Fibroblast of villous mesenchyme (primary cell): ENCODE measurements at regions not wholly inside any gene's neighbourhood (a gene's known extent, or its start where the extent isn't known, plus 50 kb on each side); places are given as distances from the start of the nearest gene placed in this dataset.
A peak's percentile ranks its signal among the peaks of the same experiment; 100 is the strongest.

Experiments
- DNase-seq: peaks from one replicate; pipeline ENCODE4 v3.0.0-alpha.2; 2010; ENCODE audit warnings: low read depth
- H3K4me3 ChIP-seq: 2 replicates; pipeline ENCODE4 v1.5.1; 2011; ENCODE audit warnings: low read depth, mild to moderate bottlenecking, low read length
- TF ChIP-seq, protein P1 (sequence below): IDR thresholded peaks from 2 replicates; pipeline ENCODE4 v1.5.1; 2012; ENCODE audit warnings: low read depth, mild to moderate bottlenecking, low read length; ENCODE audit not compliant: insufficient read depth

DNA sequence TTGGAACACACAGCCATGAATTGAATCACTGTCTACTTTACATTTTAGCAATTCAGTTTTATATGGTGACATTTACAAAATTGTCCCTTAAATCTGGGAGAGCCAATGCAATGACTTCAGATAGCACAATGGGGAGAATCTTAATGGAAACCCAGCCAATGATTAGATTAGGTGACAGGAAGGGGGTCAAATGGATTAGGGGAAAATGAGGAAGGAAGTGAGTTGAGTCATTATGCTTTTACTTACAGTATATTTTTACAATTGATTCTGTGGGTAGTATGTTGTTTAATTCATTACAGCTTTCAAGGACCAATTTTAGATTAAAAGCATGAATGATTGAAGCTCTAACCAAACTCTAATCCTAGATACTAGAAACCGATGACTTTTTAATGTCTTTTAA is 229.8 kb downstream of the SOX4 start:
- TF ChIP-seq, protein P1, sequence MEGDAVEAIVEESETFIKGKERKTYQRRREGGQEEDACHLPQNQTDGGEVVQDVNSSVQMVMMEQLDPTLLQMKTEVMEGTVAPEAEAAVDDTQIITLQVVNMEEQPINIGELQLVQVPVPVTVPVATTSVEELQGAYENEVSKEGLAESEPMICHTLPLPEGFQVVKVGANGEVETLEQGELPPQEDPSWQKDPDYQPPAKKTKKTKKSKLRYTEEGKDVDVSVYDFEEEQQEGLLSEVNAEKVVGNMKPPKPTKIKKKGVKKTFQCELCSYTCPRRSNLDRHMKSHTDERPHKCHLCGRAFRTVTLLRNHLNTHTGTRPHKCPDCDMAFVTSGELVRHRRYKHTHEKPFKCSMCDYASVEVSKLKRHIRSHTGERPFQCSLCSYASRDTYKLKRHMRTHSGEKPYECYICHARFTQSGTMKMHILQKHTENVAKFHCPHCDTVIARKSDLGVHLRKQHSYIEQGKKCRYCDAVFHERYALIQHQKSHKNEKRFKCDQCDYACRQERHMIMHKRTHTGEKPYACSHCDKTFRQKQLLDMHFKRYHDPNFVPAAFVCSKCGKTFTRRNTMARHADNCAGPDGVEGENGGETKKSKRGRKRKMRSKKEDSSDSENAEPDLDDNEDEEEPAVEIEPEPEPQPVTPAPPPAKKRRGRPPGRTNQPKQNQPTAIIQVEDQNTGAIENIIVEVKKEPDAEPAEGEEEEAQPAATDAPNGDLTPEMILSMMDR, result no peak
- DNase-seq, result no peak
- no peak overlapping the region for H3K4me3 ChIP-seq

DNA sequence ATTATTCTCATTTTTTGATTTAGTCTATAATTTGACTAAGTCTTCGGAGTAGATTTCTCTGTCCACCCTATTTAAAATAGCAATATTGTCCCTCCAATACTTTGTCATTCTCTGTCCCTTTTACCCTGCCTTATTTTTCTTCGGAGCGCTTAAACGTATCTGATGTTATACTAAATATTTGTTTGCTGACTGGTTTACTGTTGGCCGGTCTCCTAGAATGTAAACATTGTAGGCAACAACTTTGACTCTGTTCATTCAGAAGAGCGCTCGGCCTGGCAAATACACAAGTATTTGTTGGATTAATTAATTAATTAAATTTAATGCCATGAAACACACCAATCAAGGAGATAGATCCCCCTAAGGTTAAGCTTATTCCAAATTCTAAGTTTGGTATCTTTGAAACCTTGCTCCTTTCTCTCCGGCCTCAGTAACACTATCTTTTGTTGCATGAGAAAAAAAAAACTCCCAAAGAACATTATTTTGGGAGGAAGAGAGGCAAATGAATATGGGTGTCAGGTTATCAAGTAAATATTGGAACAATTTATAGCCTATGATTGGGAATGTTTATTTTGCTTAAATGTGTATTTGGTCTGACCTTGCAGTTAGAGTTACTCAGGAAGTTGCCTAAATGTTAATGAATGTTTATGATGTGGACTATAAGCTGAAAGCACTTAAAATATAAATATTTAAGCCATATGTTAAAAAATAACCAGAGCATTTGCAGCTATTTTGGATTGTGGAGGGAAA is 231.1 kb downstream of the SOX4 start:
- no peak overlapping the region for H3K4me3 ChIP-seq
- peak; percentile 44 for DNase-seq
- TF ChIP-seq, protein P1, result no peak

DNA sequence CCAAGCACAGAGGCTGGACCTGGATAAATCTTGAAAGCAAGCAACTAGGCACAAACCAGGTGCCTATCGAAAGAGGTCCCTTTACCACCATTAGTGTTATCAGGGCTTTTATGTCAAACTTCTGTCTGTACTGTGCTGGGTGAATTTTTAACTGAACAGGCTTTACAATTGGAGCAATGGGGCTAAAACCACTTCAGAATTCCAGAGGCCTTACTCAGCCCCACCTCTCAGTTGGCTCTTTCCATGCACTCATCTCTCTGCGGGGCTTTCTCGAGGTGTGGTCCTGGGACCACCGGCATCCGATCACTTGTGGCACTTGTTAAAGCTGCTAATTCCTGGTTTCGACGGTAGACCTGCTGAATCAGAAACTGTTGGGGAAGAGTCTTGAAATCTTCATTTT is 232.5 kb downstream of the SOX4 start:
- peak; percentile 10 for DNase-seq
- TF ChIP-seq, protein P1, result no peak
- no peak overlapping the region for H3K4me3 ChIP-seq

DNA sequence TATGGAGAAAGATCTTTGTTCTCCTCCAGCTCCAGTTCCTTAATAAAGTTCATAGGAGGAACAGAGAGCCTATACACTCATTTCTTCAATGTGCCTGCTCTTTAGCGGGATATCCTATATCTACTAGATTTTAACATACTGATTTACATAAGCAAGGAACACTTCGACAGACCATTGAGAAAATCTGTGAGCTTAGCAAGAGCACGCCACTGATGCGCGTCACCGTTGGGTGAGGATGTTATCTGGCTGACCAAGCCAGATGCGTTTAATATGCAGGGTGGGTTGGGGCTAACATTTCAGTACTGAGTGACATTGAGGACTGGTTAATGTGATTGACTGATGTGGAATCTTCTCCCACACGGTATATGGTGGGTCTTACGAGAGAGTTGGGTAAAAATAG is 233.4 kb downstream of the SOX4 start:
- H3K4me3 ChIP-seq, result no peak overlapping the region
- DNase-seq, result no peak
- TF ChIP-seq, protein P1, result no peak

DNA sequence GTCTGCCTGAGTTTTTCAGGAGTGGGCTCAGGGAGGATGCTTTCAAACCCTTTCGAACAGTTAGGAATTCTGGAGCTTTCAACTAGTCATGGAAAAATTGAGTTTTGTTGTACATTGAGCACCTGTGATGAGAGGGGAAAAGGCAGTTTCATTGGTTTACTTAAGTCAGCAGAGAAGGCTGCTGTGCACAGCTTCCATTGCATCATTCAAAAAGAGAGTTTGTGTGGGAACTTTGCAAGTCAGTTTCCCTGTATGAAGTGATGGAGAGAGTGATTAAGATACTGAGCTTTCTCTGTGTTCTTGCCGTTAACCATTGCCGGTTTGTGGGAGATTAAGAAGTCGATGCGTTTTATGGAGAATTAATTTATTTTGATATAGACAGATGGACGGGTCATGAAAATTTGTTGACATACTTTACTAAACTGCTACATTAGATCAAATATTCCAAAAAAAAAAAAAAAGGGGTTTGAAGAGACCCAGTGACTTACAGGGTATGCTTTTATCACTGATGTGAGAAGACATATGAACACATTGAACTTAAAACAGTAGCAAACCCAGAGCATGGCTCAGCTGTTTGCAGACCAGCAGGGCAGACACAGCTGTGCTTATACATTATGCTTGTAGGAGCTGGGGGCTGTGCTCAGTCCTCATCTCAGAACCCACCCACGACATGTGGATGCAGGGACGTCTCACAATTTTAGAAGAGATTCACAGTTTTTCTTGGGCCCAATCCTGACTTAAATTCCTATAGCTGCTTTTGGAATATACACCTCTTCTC is 234.1 kb downstream of the SOX4 start:
- TF ChIP-seq, protein P1, result no peak
- no peak overlapping the region for H3K4me3 ChIP-seq
- peak; percentile 14 for DNase-seq

DNA sequence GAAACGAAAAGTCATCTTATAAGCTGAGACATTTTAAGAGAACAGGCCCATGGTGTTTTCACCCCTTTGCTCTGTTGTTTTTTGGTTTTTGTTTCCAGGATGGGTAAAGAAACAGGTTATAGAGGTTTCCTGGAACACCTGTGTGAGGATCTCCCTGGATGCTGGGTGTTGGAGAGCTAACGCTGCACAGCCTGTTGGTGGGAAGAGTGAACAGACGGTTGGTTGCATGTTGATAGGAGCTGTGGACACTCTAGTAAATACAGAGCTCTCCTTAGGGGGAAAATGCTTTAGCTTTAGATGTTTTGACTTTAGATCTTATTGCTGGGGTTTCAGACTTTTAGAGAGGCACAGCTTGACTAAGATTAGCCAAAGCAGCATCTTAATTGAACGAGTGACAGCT is 235.2 kb downstream of the SOX4 start:
- no peak overlapping the region for H3K4me3 ChIP-seq
- TF ChIP-seq, protein P1, result no peak
- DNase-seq, result no peak
